GM19025 (cell line): ENCODE measurements at regions not wholly inside any gene's neighbourhood (a gene's known extent, or its start where the extent isn't known, plus 50 kb on each side); places are given as distances from the start of the nearest gene placed in this dataset.

Source experiments
- ATAC-seq: cut with Tn5 transposase; IDR thresholded peaks from one replicate; pipeline ENCODE4 v1.9.1; 2021; ENCODE audit warnings: mild to moderate bottlenecking, low read depth, moderate library complexity; ENCODE audit not compliant: unreplicated experiment

DNA sequence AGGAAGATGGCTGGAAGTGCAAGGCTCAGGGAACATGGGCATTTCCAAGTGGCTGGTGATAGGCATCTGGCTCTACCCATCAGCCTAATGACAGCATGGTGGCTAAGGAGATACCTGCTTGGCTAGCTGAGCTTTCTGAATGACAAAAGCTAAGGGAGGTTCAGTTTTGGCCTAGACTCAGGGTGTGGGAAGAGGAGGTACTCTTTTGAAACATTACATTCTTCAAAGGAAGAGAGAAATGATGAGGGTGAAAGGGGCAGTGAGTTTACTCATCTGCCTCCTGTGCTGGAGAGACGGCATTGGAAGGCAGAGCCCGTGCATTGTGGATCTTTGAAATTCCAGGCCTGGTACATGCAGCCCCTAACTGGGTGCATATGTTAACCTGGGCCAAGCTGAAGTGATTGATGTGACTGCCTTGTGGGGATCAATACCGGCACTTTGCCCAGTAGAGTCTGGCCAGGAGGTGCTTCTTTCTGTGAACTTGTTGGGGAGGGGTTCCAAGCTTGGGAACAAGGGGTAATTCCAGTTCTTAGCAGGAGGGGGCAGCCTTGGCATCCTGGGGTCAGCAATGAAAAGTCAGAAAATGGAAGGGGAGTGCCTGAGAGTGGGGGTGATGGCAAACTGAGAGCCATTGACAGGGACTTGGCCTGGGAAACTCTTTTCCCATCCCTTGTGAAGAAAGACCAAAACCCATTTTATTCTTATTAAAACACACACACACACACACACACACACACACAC lies 108.6 kb downstream of the ACER2 start:
- ATAC-seq, result no peak

DNA sequence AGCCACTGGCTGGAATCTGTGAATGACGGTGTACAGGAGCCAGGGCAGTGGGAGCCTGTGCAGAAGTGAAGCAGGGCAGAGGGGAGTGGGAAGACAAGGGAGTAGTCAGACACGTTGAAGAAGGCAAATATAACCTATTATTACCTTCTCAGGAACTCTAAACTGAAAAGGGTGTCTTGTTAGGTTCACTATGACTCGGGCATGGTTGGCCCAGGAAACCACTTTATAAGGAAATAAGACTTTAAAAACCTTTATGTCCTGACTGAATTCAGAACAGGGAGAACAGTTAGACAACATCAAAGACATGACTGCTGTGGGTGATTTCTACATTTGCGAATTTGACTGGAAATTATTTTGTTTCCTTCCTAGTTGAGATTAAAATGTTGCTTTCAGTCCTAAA lies 107.5 kb downstream of the ACER2 start:
- ATAC-seq, result no peak

DNA sequence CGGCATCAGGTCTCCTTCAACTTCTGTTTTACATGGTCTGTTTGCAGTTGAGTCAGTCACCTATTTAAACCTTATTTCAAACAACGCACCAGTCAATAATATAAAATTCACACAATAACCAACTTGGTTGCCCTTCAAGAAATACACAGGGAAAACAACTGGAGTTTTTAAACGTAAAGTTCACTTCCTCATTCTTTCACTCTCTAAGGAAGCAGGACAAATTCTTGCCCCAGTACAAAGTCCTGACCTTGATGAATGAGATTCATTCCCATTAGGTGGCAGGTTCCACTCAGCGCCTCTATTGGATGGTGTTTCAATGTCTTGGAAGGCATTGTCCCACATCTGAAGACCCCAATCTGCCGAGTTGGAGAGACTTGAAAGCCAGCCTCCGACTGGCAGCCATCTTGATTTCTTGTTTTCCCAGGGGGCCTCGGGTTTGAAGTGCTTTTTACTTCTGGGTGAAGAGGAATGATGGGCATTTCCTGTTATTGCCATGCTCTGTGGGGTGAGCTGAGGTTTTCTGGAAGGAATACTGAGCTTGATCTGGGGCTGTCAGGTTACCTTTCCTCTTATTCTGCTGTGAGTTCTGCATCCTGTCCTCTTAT lies 105.0 kb downstream of the ACER2 start:
- no peak for ATAC-seq

DNA sequence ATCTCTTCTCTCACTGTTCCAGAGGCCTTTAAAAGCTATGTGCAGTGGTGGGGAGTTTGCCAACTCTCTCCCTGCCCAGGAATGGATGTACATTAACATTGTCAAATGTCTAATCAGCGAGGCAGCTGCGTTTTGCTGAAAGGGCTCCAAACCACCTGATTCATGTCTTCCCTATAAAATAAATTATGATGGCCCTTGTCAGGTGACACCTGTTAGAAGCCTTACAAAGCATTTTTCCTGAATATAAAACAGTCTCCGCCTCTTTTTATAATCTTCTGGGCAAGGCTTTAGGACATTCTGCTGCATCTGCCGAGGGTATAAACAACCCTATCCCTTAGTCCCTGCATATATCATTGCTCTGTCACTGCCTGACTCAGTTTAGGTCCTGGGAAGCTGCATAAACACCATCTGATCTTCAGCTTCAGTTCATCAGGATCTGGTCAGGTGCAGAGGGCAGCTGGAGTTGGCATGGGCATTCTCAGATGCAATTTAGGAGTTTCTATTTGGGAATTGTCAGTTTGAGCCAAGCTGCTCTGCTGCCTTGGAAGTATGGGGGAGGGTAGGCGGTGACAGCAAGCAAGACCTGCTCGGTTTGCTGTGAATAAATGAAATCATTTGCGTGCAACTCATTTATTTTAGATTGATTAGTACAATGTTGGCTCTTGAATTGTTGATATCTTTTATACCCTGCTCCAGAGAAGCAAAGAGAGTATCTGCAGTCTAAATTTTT lies 103.5 kb downstream of the ACER2 start:
- no peak for ATAC-seq

DNA sequence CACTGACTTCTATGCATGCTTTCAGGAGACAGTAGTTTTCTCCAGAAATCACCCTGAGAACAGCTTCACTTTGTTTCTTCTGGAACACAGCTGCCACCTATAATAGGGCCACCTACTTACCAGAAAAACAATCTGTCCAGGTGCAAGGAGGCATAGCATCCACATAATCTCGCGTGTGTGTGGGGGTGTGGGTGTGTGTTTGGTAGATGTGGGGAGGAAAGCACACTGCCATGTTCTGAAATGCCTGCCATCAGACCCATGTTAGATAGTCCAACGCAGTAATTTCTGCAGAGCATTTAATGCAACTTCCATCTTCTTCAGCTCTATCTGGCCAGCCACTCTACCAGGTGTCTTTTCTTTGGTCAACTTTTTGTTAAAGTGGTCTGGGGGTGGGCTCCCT lies 102.9 kb downstream of the ACER2 start:
- no peak for ATAC-seq

DNA sequence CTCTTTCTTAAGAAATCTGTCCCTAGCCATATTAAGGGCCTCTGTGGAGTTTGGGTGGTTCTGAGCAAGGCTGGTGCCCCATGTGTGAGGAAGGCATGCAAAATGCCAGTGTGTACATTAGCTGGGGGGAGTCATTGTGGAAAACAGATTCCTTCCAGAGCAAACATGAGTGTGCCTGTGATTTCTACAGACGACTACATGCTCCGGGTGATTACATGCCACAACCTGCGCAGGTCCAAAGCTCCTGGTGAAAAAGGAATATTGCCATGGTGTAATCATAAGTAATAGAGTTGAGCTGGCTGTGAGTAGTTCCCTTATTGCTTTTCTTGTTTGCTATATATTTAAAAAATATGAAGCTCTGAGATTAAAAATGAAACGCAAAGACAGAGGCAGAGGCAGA lies 102.1 kb downstream of the ACER2 start:
- no peak for ATAC-seq
